ENCODE measurements at regions not wholly inside any gene's neighbourhood (a gene's known extent, or its start where the extent isn't known, plus 50 kb on each side); places are given as distances from the start of the nearest gene placed in this dataset.

DNA sequence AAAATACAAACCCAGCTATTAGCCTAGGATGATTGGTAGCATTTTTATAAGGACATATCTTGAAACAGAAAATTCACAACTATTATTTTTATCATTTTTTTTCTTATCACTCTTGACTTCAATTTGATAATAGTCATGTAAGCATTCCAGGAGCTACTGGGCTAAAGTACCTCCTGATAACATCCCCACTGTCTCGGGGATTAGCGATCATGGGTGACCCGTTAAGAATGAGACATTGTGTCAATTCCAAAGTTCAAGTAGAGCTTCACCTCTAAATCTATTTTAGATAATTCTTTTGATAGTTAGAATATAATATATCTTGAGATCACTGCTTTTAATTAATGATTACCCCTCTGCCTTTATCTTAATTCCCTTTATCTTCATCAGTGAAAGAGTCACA, 1204.5 kb upstream of the CHAC2 start:
- no peak overlapping the region for H3K27ac ChIP-seq (ENCODE audit: low read depth, low read length)
- no peaks in the 10 kb centered on the region for H3K4me1 ChIP-seq (ENCODE audit: control insufficient read depth, insufficient read depth, low read length)
- no peak for DNase-seq (ENCODE audit: low read depth in 4 of 6, low spot score in 6 of 6)
- no CpG with 5 or more reads among the region's 3 CpGs for WGBS (ENCODE audit: insufficient coverage)
- peaks cover 3% of the 10 kb centered on the region for H3K9me3 ChIP-seq (ENCODE audit: control insufficient read depth, insufficient read depth, low read length)
- no peaks in the 10 kb centered on the region for H3K27me3 ChIP-seq (ENCODE audit: control insufficient read depth, insufficient read depth, low read length)
- H3K4me3 ChIP-seq (ENCODE audit: low read depth, low read length), result no peak overlapping the region
- H3K36me3 ChIP-seq (ENCODE audit: control insufficient read depth, insufficient read depth, low read length), result no peaks in the 10 kb centered on the region

DNA sequence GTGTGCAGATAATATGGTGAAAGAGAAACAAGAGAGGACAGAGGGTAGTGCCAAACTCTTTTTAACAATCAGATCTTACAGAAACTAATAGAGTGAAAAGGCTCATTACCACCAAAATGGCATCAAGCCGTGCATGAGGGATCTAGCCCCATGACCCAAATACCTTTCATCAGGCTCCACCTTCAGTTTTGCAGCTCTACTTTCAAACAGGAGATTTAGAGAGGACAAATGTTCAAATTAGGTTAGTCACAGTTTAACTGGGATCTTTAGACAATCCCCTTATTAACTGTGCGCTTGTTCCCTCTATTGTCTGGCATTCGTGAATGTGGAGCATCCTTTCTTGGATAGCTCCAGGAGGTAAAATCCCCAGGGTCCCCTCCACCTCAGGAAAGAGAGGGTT, 1209.3 kb upstream of the CHAC2 start:
- Histone ChIP-seq H3K4me3 (ENCODE audit: low read depth, low read length) (no peak overlapping the region), H3K36me3 (ENCODE audit: control insufficient read depth, insufficient read depth, low read length) (no peaks in the 10 kb centered on the region), H3K27me3 (ENCODE audit: control insufficient read depth, insufficient read depth, low read length) (no peaks in the 10 kb centered on the region), H3K9me3 (ENCODE audit: control insufficient read depth, insufficient read depth, low read length) (peaks cover 3% of the 10 kb centered on the region), H3K27ac (ENCODE audit: low read depth, low read length) (no peak overlapping the region), H3K4me1 (ENCODE audit: control insufficient read depth, insufficient read depth, low read length) (no peaks in the 10 kb centered on the region)
- no peak for DNase-seq (ENCODE audit: low read depth in 4 of 6, low spot score in 6 of 6)
- WGBS (ENCODE audit: insufficient coverage), result no CpG with 5 or more reads among the region's 3 CpGs

DNA sequence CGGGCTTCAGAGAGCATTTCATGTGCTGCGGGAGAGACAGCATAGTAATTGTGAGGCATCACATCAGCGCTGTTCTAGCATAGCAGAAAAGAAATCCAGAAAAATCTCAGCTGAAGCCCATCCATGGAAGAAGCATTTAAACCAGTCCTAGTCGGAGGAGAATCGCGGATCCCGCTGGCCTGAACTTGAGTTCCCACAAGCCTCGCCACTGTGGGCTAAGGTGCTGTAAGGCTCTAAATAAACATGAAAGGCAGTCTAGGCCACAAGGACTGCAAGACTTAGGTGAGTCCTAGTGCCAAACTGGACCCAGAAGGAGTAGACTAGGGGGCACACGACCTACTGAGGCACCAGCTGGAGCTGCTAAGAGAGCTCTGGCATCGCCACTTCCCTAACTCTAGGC, 1225.3 kb upstream of the CHAC2 start:
- Histone ChIP-seq H3K27ac (ENCODE audit: low read depth, low read length) (no peak overlapping the region), H3K9me3 (ENCODE audit: control insufficient read depth, insufficient read depth, low read length) (no peaks in the 10 kb centered on the region)
- 94% methylated on average over 6 of the region's 10 CpGs for WGBS (ENCODE audit: insufficient coverage)

DNA sequence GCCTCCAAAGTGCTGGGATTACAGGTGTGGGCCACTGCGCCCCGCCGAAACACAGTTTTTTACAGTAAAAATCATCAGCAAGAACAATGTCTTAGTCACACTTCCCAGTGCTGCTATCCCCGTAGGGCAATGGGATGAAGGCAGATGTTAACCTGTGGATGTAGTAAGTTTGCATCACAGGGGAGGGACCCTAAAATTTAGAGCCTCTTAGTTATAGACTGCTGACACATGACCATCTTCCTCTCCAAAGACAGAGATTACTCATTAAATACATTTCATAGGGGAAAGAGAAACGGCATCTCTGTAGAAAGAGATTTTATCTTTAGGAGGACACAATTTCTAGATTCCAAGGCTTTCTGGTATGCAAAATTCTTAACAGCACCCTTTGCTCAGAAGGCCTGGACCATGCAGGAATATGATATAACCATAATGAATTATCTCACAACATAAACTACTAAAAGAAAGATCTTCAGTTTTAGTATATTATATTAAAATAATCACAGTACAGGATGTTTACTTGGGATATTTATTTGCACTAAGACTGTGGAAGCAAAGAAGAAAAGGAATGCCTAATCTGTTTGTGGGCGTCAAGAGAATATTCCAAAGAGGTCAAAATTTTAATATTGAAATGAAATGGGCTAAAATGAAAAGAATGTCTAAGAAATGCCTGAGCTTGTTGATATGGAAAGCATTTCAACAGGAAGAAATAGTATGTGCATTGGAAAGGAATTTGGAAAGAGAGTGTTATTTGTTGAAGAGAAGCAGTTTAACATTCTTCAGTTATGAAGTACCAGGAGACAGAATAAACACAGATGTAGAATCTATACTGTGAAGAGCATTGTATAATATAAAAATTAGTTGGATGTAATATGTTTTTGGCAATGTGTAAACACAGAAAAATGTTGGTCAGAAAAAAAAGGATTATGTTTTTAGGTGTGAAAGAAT, 1228.3 kb upstream of the CHAC2 start:
- Histone ChIP-seq H3K27me3 (ENCODE audit: control insufficient read depth, insufficient read depth, low read length) (no peaks in the 10 kb centered on the region), H3K9me3 (ENCODE audit: control insufficient read depth, insufficient read depth, low read length) (no peaks in the 10 kb centered on the region), H3K4me1 (ENCODE audit: control insufficient read depth, insufficient read depth, low read length) (no peaks in the 10 kb centered on the region), H3K4me3 (ENCODE audit: low read depth, low read length) (no peak overlapping the region), H3K27ac (ENCODE audit: low read depth, low read length) (peak overlapping the region; percentile 67), H3K36me3 (ENCODE audit: control insufficient read depth, insufficient read depth, low read length) (no peaks in the 10 kb centered on the region)
- no peak for DNase-seq (ENCODE audit: low read depth in 4 of 6, low spot score in 6 of 6)
- 100% methylated on average over 1 of the region's 6 CpGs for WGBS (ENCODE audit: insufficient coverage)

More for the DNA sequence above, 1225.3 kb upstream of the CHAC2 start:
- Histone ChIP-seq H3K4me3 (ENCODE audit: low read depth, low read length) (no peak overlapping the region), H3K27me3 (ENCODE audit: control insufficient read depth, insufficient read depth, low read length) (no peaks in the 10 kb centered on the region), H3K4me1 (ENCODE audit: control insufficient read depth, insufficient read depth, low read length) (no peaks in the 10 kb centered on the region), H3K36me3 (ENCODE audit: control insufficient read depth, insufficient read depth, low read length) (no peaks in the 10 kb centered on the region)
- no peak for DNase-seq (ENCODE audit: low read depth in 4 of 6, low spot score in 6 of 6)

DNA sequence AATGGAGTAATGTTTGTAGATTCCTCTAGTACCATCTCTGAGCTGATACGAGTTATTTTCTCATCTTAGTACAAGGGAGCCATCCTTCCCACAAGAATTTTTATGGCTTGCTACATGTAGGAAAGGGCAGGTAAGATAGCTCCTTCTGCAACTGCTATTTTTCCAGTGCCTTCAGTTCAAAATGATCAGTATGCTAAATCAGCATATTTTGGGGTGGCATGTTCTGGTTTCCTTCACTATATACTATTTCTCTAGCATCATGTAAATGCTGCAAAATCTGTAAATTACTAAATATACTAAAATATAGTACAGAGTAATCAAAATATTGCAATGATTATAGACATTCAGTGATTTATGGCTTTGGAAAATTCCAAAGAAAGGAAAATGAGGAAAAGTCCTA, 1230.0 kb upstream of the CHAC2 start:
- Histone ChIP-seq H3K36me3 (ENCODE audit: control insufficient read depth, insufficient read depth, low read length) (no peaks in the 10 kb centered on the region), H3K27ac (ENCODE audit: low read depth, low read length) (no peak overlapping the region), H3K27me3 (ENCODE audit: control insufficient read depth, insufficient read depth, low read length) (no peaks in the 10 kb centered on the region), H3K4me1 (ENCODE audit: control insufficient read depth, insufficient read depth, low read length) (no peaks in the 10 kb centered on the region), H3K4me3 (ENCODE audit: low read depth, low read length) (no peak overlapping the region), H3K9me3 (ENCODE audit: control insufficient read depth, insufficient read depth, low read length) (no peaks in the 10 kb centered on the region)
- DNase-seq (ENCODE audit: low read depth in 4 of 6, low spot score in 6 of 6), result no peak
- WGBS (ENCODE audit: insufficient coverage), result no CpG with 5 or more reads among the region's 1 CpG

DNA sequence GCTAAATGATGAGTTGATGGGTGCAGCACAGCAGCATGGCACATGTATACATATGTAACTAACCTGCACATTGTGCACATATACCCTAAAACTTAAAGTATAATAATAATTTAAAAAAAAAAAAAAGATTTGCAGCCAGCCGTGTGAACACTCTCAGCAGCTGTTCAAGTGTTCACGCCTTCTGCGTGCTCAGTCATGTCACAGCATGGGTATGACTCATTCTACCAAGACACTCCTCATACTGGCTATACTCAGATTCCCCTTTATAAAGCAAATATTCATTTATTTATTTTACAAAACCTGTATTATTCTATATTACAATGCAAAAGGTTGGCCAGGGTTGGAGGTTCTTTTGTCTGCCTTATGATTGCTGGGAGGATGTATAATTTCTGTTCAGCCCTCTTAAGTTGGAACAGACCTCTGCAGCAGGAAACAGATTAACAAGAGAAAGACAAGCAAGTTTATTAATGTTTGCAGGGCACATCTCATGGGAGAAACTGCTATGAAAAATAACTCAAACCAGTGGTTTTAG, 1230.6 kb upstream of the CHAC2 start:
- Histone ChIP-seq H3K4me3 (ENCODE audit: low read depth, low read length) (no peak overlapping the region), H3K27ac (ENCODE audit: low read depth, low read length) (no peak overlapping the region), H3K9me3 (ENCODE audit: control insufficient read depth, insufficient read depth, low read length) (no peaks in the 10 kb centered on the region), H3K4me1 (ENCODE audit: control insufficient read depth, insufficient read depth, low read length) (no peaks in the 10 kb centered on the region), H3K27me3 (ENCODE audit: control insufficient read depth, insufficient read depth, low read length) (no peaks in the 10 kb centered on the region), H3K36me3 (ENCODE audit: control insufficient read depth, insufficient read depth, low read length) (no peaks in the 10 kb centered on the region)
- DNase-seq (ENCODE audit: low read depth in 4 of 6, low spot score in 6 of 6), result no peak
- WGBS (ENCODE audit: insufficient coverage), result no CpG with 5 or more reads among the region's 3 CpGs

- Histone ChIP-seq H3K4me3 (ENCODE audit: low read depth, low read length) (no peak overlapping the region), H3K4me1 (ENCODE audit: control insufficient read depth, insufficient read depth, low read length) (no peaks in the 10 kb centered on the region), H3K27me3 (ENCODE audit: control insufficient read depth, insufficient read depth, low read length) (no peaks in the 10 kb centered on the region), H3K9me3 (ENCODE audit: control insufficient read depth, insufficient read depth, low read length) (no peaks in the 10 kb centered on the region), H3K36me3 (ENCODE audit: control insufficient read depth, insufficient read depth, low read length) (no peaks in the 10 kb centered on the region), H3K27ac (ENCODE audit: low read depth, low read length) (no peak overlapping the region)
- DNase-seq (ENCODE audit: low read depth in 4 of 6, low spot score in 6 of 6), result no peak
- WGBS (ENCODE audit: insufficient coverage), result no CpG with 5 or more reads among the region's 1 CpG
Measured at GRCh38 chr2:52532956-52533355, 1234.6 kb upstream of the CHAC2 start.

GRCh38 chr2:52526735-52527134, 1240.9 kb upstream of the CHAC2 start:
- WGBS (ENCODE audit: insufficient coverage), result no CpG with 5 or more reads among the region's 1 CpG
- no peaks in the 10 kb centered on the region for H3K27me3 ChIP-seq (ENCODE audit: control insufficient read depth, insufficient read depth, low read length)
- DNase-seq (ENCODE audit: low read depth in 4 of 6, low spot score in 6 of 6), result no peak

GRCh38 chr2:52520644-52521043, 1247.0 kb upstream of the CHAC2 start:
- H3K4me3 ChIP-seq (ENCODE audit: low read depth, low read length), result no peak overlapping the region
- no peaks in the 10 kb centered on the region for H3K36me3 ChIP-seq (ENCODE audit: control insufficient read depth, insufficient read depth, low read length)
- WGBS (ENCODE audit: insufficient coverage), result no CpG with 5 or more reads among the region's 1 CpG
- H3K27ac ChIP-seq (ENCODE audit: low read depth, low read length), result no peak overlapping the region
- no peaks in the 10 kb centered on the region for H3K27me3 ChIP-seq (ENCODE audit: control insufficient read depth, insufficient read depth, low read length)
- H3K4me1 ChIP-seq (ENCODE audit: control insufficient read depth, insufficient read depth, low read length), result no peaks in the 10 kb centered on the region
- no peak for DNase-seq (ENCODE audit: low read depth in 4 of 6, low spot score in 6 of 6)
- no peaks in the 10 kb centered on the region for H3K9me3 ChIP-seq (ENCODE audit: control insufficient read depth, insufficient read depth, low read length)

More at GRCh38 chr2:52526735-52527134, 1240.9 kb upstream of the CHAC2 start:
- Histone ChIP-seq H3K4me3 (ENCODE audit: low read depth, low read length) (no peak overlapping the region), H3K36me3 (ENCODE audit: control insufficient read depth, insufficient read depth, low read length) (no peaks in the 10 kb centered on the region), H3K4me1 (ENCODE audit: control insufficient read depth, insufficient read depth, low read length) (no peaks in the 10 kb centered on the region), H3K9me3 (ENCODE audit: control insufficient read depth, insufficient read depth, low read length) (no peaks in the 10 kb centered on the region), H3K27ac (ENCODE audit: low read depth, low read length) (no peak overlapping the region)

GRCh38 chr2:52518678-52519077, 1248.9 kb upstream of the CHAC2 start:
- Histone ChIP-seq H3K27me3 (ENCODE audit: control insufficient read depth, insufficient read depth, low read length) (no peaks in the 10 kb centered on the region), H3K27ac (ENCODE audit: low read depth, low read length) (no peak overlapping the region), H3K9me3 (ENCODE audit: control insufficient read depth, insufficient read depth, low read length) (no peaks in the 10 kb centered on the region), H3K4me3 (ENCODE audit: low read depth, low read length) (no peak overlapping the region), H3K36me3 (ENCODE audit: control insufficient read depth, insufficient read depth, low read length) (no peaks in the 10 kb centered on the region), H3K4me1 (ENCODE audit: control insufficient read depth, insufficient read depth, low read length) (no peaks in the 10 kb centered on the region)
- DNase-seq (ENCODE audit: low read depth in 4 of 6, low spot score in 6 of 6), result no peak
